Stomach (tissue), 8 donors: ENCODE measurements at regions not wholly inside any gene's neighbourhood (a gene's known extent, or its start where the extent isn't known, plus 50 kb on each side); places are given as distances from the start of the nearest gene placed in this dataset.

ENCODE experiments used
- DNase-seq, 2 donors: peaks; one replicate each; pipeline versions ENCODE4 v3.0.0 to v3.0.0-alpha.2; 2013 to 2019
- H3K27ac ChIP-seq, 5 donors: fragments of 200-600 bp in 4 of 5; sonication (generic) in 4 of 5; one replicate each; pipeline ENCODE4 v1.5.1; 2013 to 2019; ENCODE audit warnings: mild to moderate bottlenecking in 1 of 5, moderate library complexity in 1 of 5
- H3K27me3 ChIP-seq, 3 donors: fragments of 200-600 bp; sonication (generic); one replicate each; pipeline ENCODE4 v1.5.1; 2017 to 2019; ENCODE audit warnings: mixed run types in 1 of 3
- H3K36me3 ChIP-seq, 4 donors: fragments of 200-600 bp; sonication (generic); 1 replicate in 3 of 4; 2 replicates in 1 of 4; pipeline ENCODE4 v1.5.1; 2016 to 2019
- H3K4me1 ChIP-seq, 4 donors: fragments of 200-600 bp; sonication (generic); one replicate each; pipeline ENCODE4 v1.5.1; 2016 to 2019
- H3K4me3 ChIP-seq, 4 donors: fragments of 200-600 bp; sonication (generic) in 3 of 4; one replicate each; pipeline ENCODE4 v1.5.1; 2016 to 2019; ENCODE audit warnings: mild to moderate bottlenecking in 1 of 4
- H3K9me3 ChIP-seq, 4 donors: fragments of 200-600 bp; sonication (generic); one replicate each; pipeline ENCODE4 v1.5.1; 2016 to 2019
- CTCF ChIP-seq, 7 experiments: fragments of 450-650 bp in 4 of 7; fragments of 200-600 bp in 3 of 7; sonication (generic) in 3 of 7; IDR thresholded peaks; one replicate each; pipeline ENCODE4 v1.5.1; 2016 to 2019; ENCODE audit warnings: antibody characterized with exemption in 7 of 7, control low read depth in 2 of 7, mild to moderate bottlenecking in 1 of 7
- EP300 ChIP-seq: sonication (generic); formaldehyde crosslinking; IDR thresholded peaks from one replicate; pipeline ENCODE4 v1.6.1; 2017; ENCODE audit warnings: antibody characterized with exemption
- POLR2A ChIP-seq, 4 donors: fragments of 450-650 bp; IDR thresholded peaks; one replicate each; pipeline ENCODE4 v1.6.1; 2016; ENCODE audit warnings: antibody characterized with exemption in 4 of 4, control low read depth in 2 of 4, mild to moderate bottlenecking in 1 of 4, moderate library complexity in 1 of 4
- POLR2AphosphoS5 ChIP-seq, 3 donors: sonication (generic); formaldehyde crosslinking; IDR thresholded peaks; one replicate each; pipeline ENCODE4 v1.6.1; 2016; ENCODE audit warnings: antibody characterized with exemption in 3 of 3
- WGBS, 5 donors: extraction: QIAGEN DNeasy Blood & Tissue Kit in 3 of 5; methylation state at CpG; one replicate each; pipeline versions ENCODE4 v1.1.5 to v1.1.7; 2013 to 2018; 5-methylcytosine and 5-hydroxymethylcytosine counted together
- intact Hi-C: fragments of 100-400 bp; cut with DNase I; formaldehyde crosslinking; loops from one replicate; pipeline ENCODE4 v1.15.1; 2023; ENCODE audit warnings: low total_unique reads
- donor health status: healthy with polysubstance abuse.
- donor health status: Bipolar disorder and iron deficiency.
- donor health status: healthy.

GRCh38 chr10:61071580-61071979, 127.6 kb upstream of the RHOBTB1 start:
- TF ChIP-seq EP300 = no peak
- no peak for TF ChIP-seq POLR2A (IDR thresholded peaks at IDR 0.05)
- no peak for TF ChIP-seq CTCF (IDR thresholded peaks at IDR 0.05)
- no peak for TF ChIP-seq POLR2AphosphoS5 (IDR thresholded peaks at IDR 0.05)
- Histone ChIP-seq H3K4me3 (no peak overlapping the region), H3K27ac (no peak overlapping the region), H3K36me3 (no peaks in the 10 kb centered on the region), H3K9me3 (no peaks in the 10 kb centered on the region), H3K4me1 (peaks cover 0 to 14% (median 6%) of the 10 kb centered on the region in 4 donors), H3K27me3 (no peaks in the 10 kb centered on the region)
- no peak for DNase-seq
- intact Hi-C loops = no loop called here
- WGBS, 5 donors = 40 to 69% (median 58%) methylated on average over 3 of the region's 3 CpGs

- TF ChIP-seq CTCF (IDR thresholded peaks at IDR 0.05) (no peak), POLR2AphosphoS5 (IDR thresholded peaks at IDR 0.05) (no peak)
- 32 to 55% (median 50%) methylated on average over 1 of the region's 1 CpG for WGBS, 5 donors
- Histone ChIP-seq H3K4me3 (no peak overlapping the region), H3K9me3 (no peaks in the 10 kb centered on the region), H3K4me1 (peaks cover 0 to 14% (median 6%) of the 10 kb centered on the region in 4 donors), H3K36me3 (no peaks in the 10 kb centered on the region), H3K27ac (no peak overlapping the region), H3K27me3 (no peaks in the 10 kb centered on the region)
- intact Hi-C loops = no loop called here
- DNase-seq = no peak
Observed at GRCh38 chr10:61068471-61068870, 124.5 kb upstream of the RHOBTB1 start.

- 62 to 77% (median 72%) methylated on average over 4 of the region's 4 CpGs for WGBS, 5 donors
- DNase-seq = no peak
- Histone ChIP-seq H3K9me3 (no peaks in the 10 kb centered on the region), H3K27ac (peak overlapping the region in 1 of 5 donors; percentile 28), H3K4me3 (no peak overlapping the region), H3K4me1 (peaks cover 0 to 19% (median 8%) of the 10 kb centered on the region in 4 donors), H3K36me3 (no peaks in the 10 kb centered on the region), H3K27me3 (no peaks in the 10 kb centered on the region)
- TF ChIP-seq POLR2A (IDR thresholded peaks at IDR 0.05) (no peak), CTCF (IDR thresholded peaks at IDR 0.05) (no peak)
- intact Hi-C loops = no loop called here
Observed at GRCh38 chr10:61067671-61068336, 123.8 kb upstream of the RHOBTB1 start.

- no peak for TF ChIP-seq POLR2A (IDR thresholded peaks at IDR 0.05)
- peak in 1 of 3 donors; percentile 52 for TF ChIP-seq POLR2AphosphoS5 (IDR thresholded peaks at IDR 0.05)
- TF ChIP-seq CTCF (IDR thresholded peaks at IDR 0.05) = no peak
- no peak for TF ChIP-seq EP300
- Histone ChIP-seq H3K4me3 (no peak overlapping the region), H3K27me3 (no peaks in the 10 kb centered on the region), H3K9me3 (no peaks in the 10 kb centered on the region), H3K4me1 (peaks cover 0 to 20% (median 8%) of the 10 kb centered on the region in 4 donors), H3K27ac (peak overlapping the region in 1 of 5 donors; percentile 28), H3K36me3 (no peaks in the 10 kb centered on the region)
- intact Hi-C loops = no loop called here
- WGBS, 5 donors = 20 to 34% (median 23%) methylated on average over 7 of the region's 7 CpGs
- peak in 1 of 2 donors; percentile 34 for DNase-seq
Observed at GRCh38 chr10:61066661-61067344, 122.8 kb upstream of the RHOBTB1 start.
